ENCODE measurements at regions not wholly inside any gene's neighbourhood (a gene's known extent, or its start where the extent isn't known, plus 50 kb on each side); places are given as distances from the start of the nearest gene placed in this dataset.
"Not testable (repeated sequence)": the region's sequence is repeated elsewhere in the genome, so short reads cannot be mapped to it uniquely, and the experiment has no call there.

GRCh38 chr7:4525884-4526283 lies 156.2 kb upstream of the FOXK1 start:
- DNase-seq, result no peak
- Histone ChIP-seq H3K9me3 (peaks cover 0 to 4% of the 10 kb centered on the region in 2 donors), H3K27ac (no peak overlapping the region), H3K4me3 (no peak overlapping the region), H3K36me3 (no peaks in the 10 kb centered on the region), H3K27me3 (no peaks in the 10 kb centered on the region), H3K4me1 (ENCODE audit: insufficient read depth) (no peaks in the 10 kb centered on the region)
- TF ChIP-seq POLR2A (IDR thresholded peaks at IDR 0.05) (no peak), CTCF (IDR thresholded peaks at IDR 0.05) (no peak), EP300 (IDR thresholded peaks at IDR 0.05) (no peak)
- 15 to 29% (median 21%) methylated on average over 3 of the region's 3 CpGs for WGBS, 3 donors
- intact Hi-C loops (cut with DNase I), result no loop called here

GRCh38 chr7:4527988-4528636 lies 154.0 kb upstream of the FOXK1 start:
- no peaks in the 10 kb centered on the region for H3K9me3 ChIP-seq
- no peaks in the 10 kb centered on the region for H3K27me3 ChIP-seq
- no peak overlapping the region for H3K27ac ChIP-seq
- no peaks in the 10 kb centered on the region for H3K4me1 ChIP-seq (ENCODE audit: insufficient read depth)
- no peak for DNase-seq
- H3K36me3 ChIP-seq, result no peaks in the 10 kb centered on the region
- TF ChIP-seq EP300 (IDR thresholded peaks at IDR 0.05), result no peak
- no peak for TF ChIP-seq POLR2A (IDR thresholded peaks at IDR 0.05)
- TF ChIP-seq CTCF (IDR thresholded peaks at IDR 0.05), result no peak
- H3K4me3 ChIP-seq, result no peak overlapping the region
- 33 to 40% (median 39%) methylated on average over 8 of the region's 8 CpGs for WGBS, 3 donors
- intact Hi-C loops (cut with DNase I), result no loop called here

DNA sequence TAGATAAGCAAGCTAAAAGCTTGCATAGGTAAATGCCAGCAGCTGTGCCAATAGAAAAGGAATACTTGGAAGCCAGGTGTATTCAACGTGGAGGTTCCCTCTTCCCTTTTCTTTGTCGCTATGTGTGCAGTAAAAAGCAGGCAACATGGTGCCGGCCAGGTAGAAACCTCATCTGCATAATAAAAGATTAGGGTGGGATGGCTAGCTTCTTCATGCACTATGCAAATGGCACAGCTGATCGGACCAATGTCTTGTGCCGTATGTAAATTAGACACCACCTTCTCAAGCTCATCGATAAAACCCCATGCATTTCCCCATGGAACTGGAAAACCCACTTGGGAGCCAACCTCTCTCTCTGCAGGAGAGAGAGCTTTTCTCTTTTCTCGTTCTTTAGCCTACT lies 150.9 kb upstream of the FOXK1 start:
- WGBS, 3 donors, result 59 to 69% (median 62%) methylated on average over 7 of the region's 7 CpGs
- Histone ChIP-seq H3K4me1 (ENCODE audit: insufficient read depth) (no peaks in the 10 kb centered on the region), H3K4me3 (no peak overlapping the region), H3K27me3 (no peaks in the 10 kb centered on the region), H3K9me3 (no peaks in the 10 kb centered on the region), H3K36me3 (no peaks in the 10 kb centered on the region), H3K27ac (no peak overlapping the region)
- DNase-seq, result no peak
- intact Hi-C loops (cut with DNase I), result no loop called here
- no peak for TF ChIP-seq EP300 (IDR thresholded peaks at IDR 0.05)
- no peak for TF ChIP-seq CTCF (IDR thresholded peaks at IDR 0.05)
- TF ChIP-seq POLR2A (IDR thresholded peaks at IDR 0.05), result no peak

- H3K4me3 ChIP-seq; H3K27ac ChIP-seq; H3K4me1 ChIP-seq (ENCODE audit: insufficient read depth); DNase-seq; H3K36me3 ChIP-seq; H3K27me3 ChIP-seq; intact Hi-C loops (cut with DNase I); H3K9me3 ChIP-seq: not testable (repeated sequence)
- WGBS, 3 donors, result 63 to 77% (median 73%) methylated on average over 12 of the region's 12 CpGs
These were observed 148.8 kb upstream of the FOXK1 start for GRCh38 chr7:4533339-4533738.

DNA sequence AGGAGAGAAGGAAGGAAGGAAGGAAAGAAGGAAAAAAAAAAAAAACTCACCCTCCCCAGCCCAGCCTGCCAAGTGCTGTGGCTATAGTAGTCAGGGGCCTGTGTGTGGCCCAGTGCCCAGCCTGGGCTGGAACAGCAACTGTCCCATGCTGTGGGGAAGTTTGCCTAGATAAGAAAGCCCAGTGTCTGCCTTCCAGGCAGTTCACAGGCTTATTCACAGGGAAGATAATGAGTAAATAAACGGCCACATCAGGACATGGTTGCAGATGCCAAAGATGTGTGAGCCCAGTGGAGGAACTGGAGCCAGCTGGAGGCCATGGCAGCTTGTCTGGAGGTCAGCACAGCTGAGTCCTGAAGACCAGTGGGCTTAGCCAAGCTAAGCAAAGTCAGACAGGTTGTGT lies 132.4 kb upstream of the FOXK1 start:
- no peak overlapping the region for H3K4me3 ChIP-seq
- no peaks in the 10 kb centered on the region for H3K4me1 ChIP-seq (ENCODE audit: insufficient read depth)
- H3K36me3 ChIP-seq, result no peaks in the 10 kb centered on the region
- no peak for DNase-seq
- H3K27me3 ChIP-seq, result no peaks in the 10 kb centered on the region
- WGBS, 3 donors, result 6 to 25% (median 21%) methylated on average over 1 of the region's 1 CpG
- no peak overlapping the region for H3K27ac ChIP-seq
- intact Hi-C loops (cut with DNase I), result no loop called here
- TF ChIP-seq EP300 (IDR thresholded peaks at IDR 0.05) (no peak), CTCF (IDR thresholded peaks at IDR 0.05) (no peak), POLR2A (IDR thresholded peaks at IDR 0.05) (no peak)
- peaks cover 0 to 4% of the 10 kb centered on the region in 2 donors for H3K9me3 ChIP-seq

Measured in ovary (tissue), 7 donors.